ENCODE measurements at regions not wholly inside any gene's neighbourhood (a gene's known extent, or its start where the extent isn't known, plus 50 kb on each side); places are given as distances from the start of the nearest gene placed in this dataset.

- peaks cover 0 to 16% of the 10 kb centered on the region in 2 donors for H3K4me1 ChIP-seq
- intact Hi-C loops (cut with DNase I): loop anchor here (5.0 kb wide), 2 partner anchors 51 to 219 kb away; no protein-coding TSS in a partner anchor
- H3K36me3 ChIP-seq: no peaks in the 10 kb centered on the region
- no peak overlapping the region for H3K4me3 ChIP-seq
- H3K27ac ChIP-seq: no peak overlapping the region
- no peak for TF ChIP-seq CTCF (IDR thresholded peaks at IDR 0.05)
- no peaks in the 10 kb centered on the region for H3K27me3 ChIP-seq
- no peak for DNase-seq (ENCODE audit: low spot score in 2 of 2)
- H3K9me3 ChIP-seq: no peaks in the 10 kb centered on the region
Observed at GRCh38 chr13:111008351-111008750, 93.5 kb upstream of the ANKRD10 start.

- Histone ChIP-seq H3K27ac (peak overlapping the region; percentile 84 to 86), H3K4me1 (peaks cover 0 to 16% of the 10 kb centered on the region in 2 donors), H3K27me3 (no peaks in the 10 kb centered on the region), H3K36me3 (no peaks in the 10 kb centered on the region), H3K9me3 (no peaks in the 10 kb centered on the region), H3K4me3 (peak overlapping the region; percentile 13 to 18)
- intact Hi-C loops (cut with DNase I): loop anchor here (5.0 kb wide), 2 partner anchors 50 to 220 kb away; no protein-coding TSS in a partner anchor
- no peak for TF ChIP-seq CTCF (IDR thresholded peaks at IDR 0.05)
- DNase-seq (ENCODE audit: low spot score in 2 of 2): no peak
Observed at GRCh38 chr13:111007209-111007608, 92.3 kb upstream of the ANKRD10 start.

GRCh38 chr13:111006506-111007031, 91.7 kb upstream of the ANKRD10 start:
- intact Hi-C loops (cut with DNase I): loop anchor here (1.0 to 5.0 kb wide), 3 partner anchors 49 to 221 kb away; no protein-coding TSS in a partner anchor
- Histone ChIP-seq H3K36me3 (no peaks in the 10 kb centered on the region), H3K27me3 (no peaks in the 10 kb centered on the region), H3K9me3 (no peaks in the 10 kb centered on the region), H3K27ac (peak overlapping the region; percentile 84 to 86), H3K4me1 (peaks cover 0 to 16% of the 10 kb centered on the region in 2 donors), H3K4me3 (peak overlapping the region; percentile 18 to 21)
- TF ChIP-seq CTCF (IDR thresholded peaks at IDR 0.05): no peak
- peak; percentile 73 to 92 for DNase-seq (ENCODE audit: low spot score in 2 of 2)

- no peak for TF ChIP-seq CTCF (IDR thresholded peaks at IDR 0.05)
- Histone ChIP-seq H3K4me1 (peaks cover 0 to 16% of the 10 kb centered on the region in 2 donors), H3K36me3 (no peaks in the 10 kb centered on the region), H3K9me3 (no peaks in the 10 kb centered on the region), H3K4me3 (peak overlapping the region; percentile 18 to 21), H3K27ac (peak overlapping the region; percentile 84 to 86), H3K27me3 (no peaks in the 10 kb centered on the region)
- DNase-seq (ENCODE audit: low spot score in 2 of 2): peak in 1 of 2 donors; percentile 77
- intact Hi-C loops (cut with DNase I): loop anchor here (1.0 to 5.0 kb wide), 3 partner anchors 49 to 221 kb away; no protein-coding TSS in a partner anchor
Observed at GRCh38 chr13:111005808-111006505, 91.1 kb upstream of the ANKRD10 start.

GRCh38 chr13:111005364-111005763, 90.5 kb upstream of the ANKRD10 start:
- Histone ChIP-seq H3K9me3 (no peaks in the 10 kb centered on the region), H3K4me1 (peaks cover 0 to 16% of the 10 kb centered on the region in 2 donors), H3K27ac (peak overlapping the region; percentile 84 to 86), H3K4me3 (no peak overlapping the region), H3K36me3 (no peaks in the 10 kb centered on the region), H3K27me3 (no peaks in the 10 kb centered on the region)
- intact Hi-C loops (cut with DNase I): loop anchor here (5.0 kb wide), 2 partner anchors 48 to 222 kb away; no protein-coding TSS in a partner anchor
- no peak for TF ChIP-seq CTCF (IDR thresholded peaks at IDR 0.05)
- DNase-seq (ENCODE audit: low spot score in 2 of 2): no peak

All from ascending aorta (tissue), 2 donors.